ENCODE measurements at regions not wholly inside any gene's neighbourhood (a gene's known extent, or its start where the extent isn't known, plus 50 kb on each side); places are given as distances from the start of the nearest gene placed in this dataset.

- no peak for DNase-seq
Measured at GRCh38 chr7:41336455-41336952, 366.4 kb downstream of the INHBA start.

- no peak for DNase-seq
Measured at GRCh38 chr7:41334071-41334862, 368.6 kb downstream of the INHBA start.

- no peak for DNase-seq
Measured at GRCh38 chr7:41333511-41333910, 369.4 kb downstream of the INHBA start.

- no peak for DNase-seq
Measured at GRCh38 chr7:41331194-41331593, 371.7 kb downstream of the INHBA start.

- DNase-seq: no peak
Measured at GRCh38 chr7:41328544-41328943, 374.3 kb downstream of the INHBA start.

- DNase-seq: no peak
Measured at GRCh38 chr7:41328131-41328530, 374.8 kb downstream of the INHBA start.

- no peak for DNase-seq
Measured at GRCh38 chr7:41326616-41327015, 376.3 kb downstream of the INHBA start.

GRCh38 chr7:41323806-41324205 lies 379.1 kb downstream of the INHBA start:
- DNase-seq: no peak

GRCh38 chr7:41319581-41319980 lies 383.3 kb downstream of the INHBA start:
- DNase-seq: no peak

GRCh38 chr7:41316410-41316809 lies 386.5 kb downstream of the INHBA start:
- DNase-seq: no peak

GRCh38 chr7:41315764-41316163 lies 387.1 kb downstream of the INHBA start:
- no peak for DNase-seq

GRCh38 chr7:41313171-41313570 lies 389.7 kb downstream of the INHBA start:
- DNase-seq: no peak

- DNase-seq: no peak
Measured at GRCh38 chr7:41312235-41312634, 390.7 kb downstream of the INHBA start.

GRCh38 chr7:41311301-41311700 lies 391.6 kb downstream of the INHBA start:
- no peak for DNase-seq

GRCh38 chr7:41306486-41306885 lies 396.4 kb downstream of the INHBA start:
- DNase-seq: no peak

- DNase-seq: no peak
Measured at GRCh38 chr7:41305001-41305400, 397.9 kb downstream of the INHBA start.

- no peak for DNase-seq
Measured at GRCh38 chr7:41303709-41304108, 399.2 kb downstream of the INHBA start.

- no peak for DNase-seq
Measured at GRCh38 chr7:41298409-41298808, 404.5 kb downstream of the INHBA start.

GRCh38 chr7:41297166-41297565 lies 405.7 kb downstream of the INHBA start:
- DNase-seq: no peak

- DNase-seq: no peak
Measured at GRCh38 chr7:41295455-41295815, 407.5 kb downstream of the INHBA start.

- no peak for DNase-seq
Measured at GRCh38 chr7:41294556-41295454, 408.1 kb downstream of the INHBA start.

GRCh38 chr7:41292487-41292886 lies 410.4 kb downstream of the INHBA start:
- no peak for DNase-seq

- no peak for DNase-seq
Measured at GRCh38 chr7:41287559-41288335, 415.1 kb downstream of the INHBA start.

Measured in activated CD4-positive, alpha-beta T cell treated with anti-CD3 and anti-CD28 coated beads, Interleukin-2, amount 50 U/mL, for 48 hours (primary cell).